ENCODE measurements at regions not wholly inside any gene's neighbourhood (a gene's known extent, or its start where the extent isn't known, plus 50 kb on each side); places are given as distances from the start of the nearest gene placed in this dataset.

GRCh38 chr4:3712936-3713335, 53.2 kb upstream of the ADRA2C start:
- intact Hi-C loops (cut with DNase I; ENCODE audit: low total_unique reads) = no loop called here
- no peak for DNase-seq (ENCODE audit: low spot score in 2 of 2)
- no peak for TF ChIP-seq CTCF (IDR thresholded peaks at IDR 0.05)
- TF ChIP-seq POLR2A (IDR thresholded peaks at IDR 0.05) = no peak
- H3K4me3 ChIP-seq (ENCODE audit: low read depth, poor library complexity, severe bottlenecking) = no peak overlapping the region
- 91% methylated on average over 12 to 20 of the region's 20 CpGs for WGBS, 2 donors

- no peak for DNase-seq (ENCODE audit: low spot score in 2 of 2)
- 61 to 71% methylated on average over 12 of the region's 12 CpGs for WGBS, 2 donors
- TF ChIP-seq CTCF (IDR thresholded peaks at IDR 0.05) (no peak), POLR2A (IDR thresholded peaks at IDR 0.05) (no peak)
- H3K4me3 ChIP-seq (ENCODE audit: low read depth, poor library complexity, severe bottlenecking) = no peak overlapping the region
- intact Hi-C loops (cut with DNase I; ENCODE audit: low total_unique reads) = no loop called here
Measured at GRCh38 chr4:3712112-3712805, 53.9 kb upstream of the ADRA2C start.

GRCh38 chr4:3711183-3712111, 54.7 kb upstream of the ADRA2C start:
- no peak for DNase-seq (ENCODE audit: low spot score in 2 of 2)
- no peak for TF ChIP-seq POLR2A (IDR thresholded peaks at IDR 0.05)
- no peak for TF ChIP-seq CTCF (IDR thresholded peaks at IDR 0.05)
- WGBS, 2 donors = 77 to 78% methylated on average over 35 of the region's 35 CpGs
- no peak overlapping the region for H3K4me3 ChIP-seq (ENCODE audit: low read depth, poor library complexity, severe bottlenecking)
- intact Hi-C loops (cut with DNase I; ENCODE audit: low total_unique reads) = no loop called here

- no peak for DNase-seq (ENCODE audit: low spot score in 2 of 2)
- TF ChIP-seq POLR2A (IDR thresholded peaks at IDR 0.05) (no peak), CTCF (IDR thresholded peaks at IDR 0.05) (no peak)
- H3K4me3 ChIP-seq (ENCODE audit: low read depth, poor library complexity, severe bottlenecking) = no peak overlapping the region
- intact Hi-C loops (cut with DNase I; ENCODE audit: low total_unique reads) = no loop called here
- 74 to 77% methylated on average over 23 to 24 of the region's 24 CpGs for WGBS, 2 donors
Measured at GRCh38 chr4:3710451-3711182, 55.6 kb upstream of the ADRA2C start.

GRCh38 chr4:3709846-3710441, 56.2 kb upstream of the ADRA2C start:
- DNase-seq (ENCODE audit: low spot score in 2 of 2) = no peak
- TF ChIP-seq CTCF (IDR thresholded peaks at IDR 0.05) = no peak
- no peak for TF ChIP-seq POLR2A (IDR thresholded peaks at IDR 0.05)
- WGBS, 2 donors = 84 to 88% methylated on average over 12 to 18 of the region's 18 CpGs
- intact Hi-C loops (cut with DNase I; ENCODE audit: low total_unique reads) = no loop called here
- no peak overlapping the region for H3K4me3 ChIP-seq (ENCODE audit: low read depth, poor library complexity, severe bottlenecking)

Measured in lower leg skin (tissue), 4 donors.